Epidermal melanocyte (primary cell): ENCODE measurements at regions not wholly inside any gene's neighbourhood (a gene's known extent, or its start where the extent isn't known, plus 50 kb on each side); places are given as distances from the start of the nearest gene placed in this dataset.
"Not testable (repeated sequence)": the region's sequence is repeated elsewhere in the genome, so short reads cannot be mapped to it uniquely, and the experiment has no call there.

Experiments used
- DNase-seq: peaks from one replicate; pipeline ENCODE4 v3.0.0; 2011; ENCODE audit warnings: low spot score; ENCODE audit not compliant: insufficient read length

- no peak for DNase-seq
Observed at GRCh38 chr4:103499094-103499493, 220.7 kb downstream of the TACR3 start.

GRCh38 chr4:103498161-103499070, 221.4 kb downstream of the TACR3 start:
- DNase-seq = no peak

- no peak for DNase-seq
Observed at GRCh38 chr4:103497692-103498091, 222.1 kb downstream of the TACR3 start.

- no peak for DNase-seq
Observed at GRCh38 chr4:103496800-103497199, 223.0 kb downstream of the TACR3 start.

GRCh38 chr4:103493450-103494159, 226.2 kb downstream of the TACR3 start:
- DNase-seq = no peak

- DNase-seq = not testable (repeated sequence)
Observed at GRCh38 chr4:103485296-103485695, 234.5 kb downstream of the TACR3 start.

GRCh38 chr4:103484521-103484920, 235.3 kb downstream of the TACR3 start:
- no peak for DNase-seq

- no peak for DNase-seq
Observed at GRCh38 chr4:103482893-103483292, 236.9 kb downstream of the TACR3 start.

GRCh38 chr4:103482471-103482870, 237.3 kb downstream of the TACR3 start:
- DNase-seq = no peak

GRCh38 chr4:103478734-103479133, 241.1 kb downstream of the TACR3 start:
- DNase-seq = no peak

GRCh38 chr4:103478210-103478609, 241.6 kb downstream of the TACR3 start:
- no peak for DNase-seq

GRCh38 chr4:103457566-103457965, 259.4 kb upstream of the CENPE start:
- no peak for DNase-seq

- DNase-seq = no peak
Observed at GRCh38 chr4:103451341-103451740, 253.2 kb upstream of the CENPE start.

- DNase-seq = no peak
Observed at GRCh38 chr4:103450693-103451092, 252.6 kb upstream of the CENPE start.

GRCh38 chr4:103449296-103450023, 251.3 kb upstream of the CENPE start:
- DNase-seq = no peak

GRCh38 chr4:103445377-103445776, 247.2 kb upstream of the CENPE start:
- DNase-seq = no peak

- no peak for DNase-seq
Observed at GRCh38 chr4:103443324-103443723, 245.2 kb upstream of the CENPE start.

- DNase-seq = no peak
Observed at GRCh38 chr4:103429283-103429682, 231.1 kb upstream of the CENPE start.

GRCh38 chr4:103425406-103425805, 227.3 kb upstream of the CENPE start:
- no peak for DNase-seq

GRCh38 chr4:103424853-103425252, 226.7 kb upstream of the CENPE start:
- DNase-seq = no peak

GRCh38 chr4:103423261-103423660, 225.1 kb upstream of the CENPE start:
- DNase-seq = no peak
